MM.1S (cell line): ENCODE measurements at regions not wholly inside any gene's neighbourhood (a gene's known extent, or its start where the extent isn't known, plus 50 kb on each side); places are given as distances from the start of the nearest gene placed in this dataset.

Experiments used
- CTCF ChIP-seq: fragments of 300-600 bp; sonication (generic); IDR thresholded peaks from 2 replicates; pipeline ENCODE4 v1.5.1; 2016; ENCODE audit warnings: antibody characterized with exemption, low read length, mixed read lengths
- EZH2 ChIP-seq: fragments of 300-600 bp; sonication (generic); optimal IDR thresholded peaks from 2 replicates; pipeline ENCODE3; 2017; ENCODE audit warnings: low read depth, mild to moderate bottlenecking, antibody characterized with exemption, low read length, mixed read lengths

GRCh38 chr1:90204780-90205179, 209.9 kb downstream of the ZNF326 start:
- no peak for TF ChIP-seq CTCF
- TF ChIP-seq EZH2 = no peak
